OCI-LY7 (cell line): ENCODE measurements at regions not wholly inside any gene's neighbourhood (a gene's known extent, or its start where the extent isn't known, plus 50 kb on each side); places are given as distances from the start of the nearest gene placed in this dataset.

Experiments used
- BruUV-seq: library from RNA; stranded (reverse); fragments of 400-500 nt; replicated peaks from 2 replicates; lab custom pipeline; 2021; lab: Mats Ljungman, UMichigan
- CTCF ChIA-PET: fragments of 300-600 bp; sonication (Branson Sonifier 250); formaldehyde crosslinking; loops from one replicate; lab custom pipeline; 2022; ENCODE audit warnings: antibody characterized with exemption; ENCODE audit not compliant: unreplicated experiment; lab: Charles Lee
- POLR2A ChIA-PET: fragments of 300-600 bp; sonication (Branson Sonifier 250); formaldehyde crosslinking; loops from one replicate; lab custom pipeline; 2022; ENCODE audit warnings: antibody characterized with exemption; lab: Charles Lee
- DNase-seq: peaks from one replicate; pipeline ENCODE4 v3.0.0-alpha.2; 2015; ENCODE audit warnings: low spot score
- H2AFZ ChIP-seq: fragments of 200-600 bp; sonication (generic), shearing (Covaris generic); 2 replicates; pipeline ENCODE4 v1.6.1; 2014; ENCODE audit warnings: mild to moderate bottlenecking, antibody characterized with exemption, low read length, moderate library complexity
- H3K27ac ChIP-seq: fragments of 200-600 bp; sonication (generic); 2 replicates; pipeline ENCODE4 v1.5.1; 2014; ENCODE audit warnings: mixed run types, low read depth, mild to moderate bottlenecking, moderate library complexity, low read length, inconsistent platforms; ENCODE audit not compliant: poor library complexity, severe bottlenecking
- H3K36me3 ChIP-seq: fragments of 200-600 bp; sonication (generic); 2 replicates; pipeline ENCODE4 v1.6.1; 2014; ENCODE audit warnings: mild to moderate bottlenecking, antibody characterized with exemption, low read length, moderate library complexity, mixed read lengths; ENCODE audit not compliant: insufficient read depth
- H3K4me1 ChIP-seq: fragments of 200-600 bp; sonication (generic); 2 replicates; pipeline ENCODE4 v1.5.1; 2014; ENCODE audit warnings: mild to moderate bottlenecking, low read length; ENCODE audit not compliant: insufficient read depth, poor library complexity, severe bottlenecking
- H3K4me2 ChIP-seq: fragments of 200-600 bp; sonication (generic); 2 replicates; pipeline ENCODE4 v1.6.1; 2014; ENCODE audit warnings: mild to moderate bottlenecking, low read length
- H3K4me3 ChIP-seq: fragments of 200-600 bp; sonication (generic); 2 replicates; pipeline ENCODE4 v1.5.1; 2014; ENCODE audit warnings: mild to moderate bottlenecking, low read depth, low read length; ENCODE audit not compliant: poor library complexity, severe bottlenecking
- H3K79me2 ChIP-seq: fragments of 200-600 bp; sonication (generic); 2 replicates; pipeline ENCODE4 v1.6.1; 2016; ENCODE audit warnings: low read depth, mild to moderate bottlenecking, low read length, moderate library complexity, mixed read lengths; ENCODE audit not compliant: insufficient read depth
- H3K9me2 ChIP-seq: fragments of 200-600 bp; sonication (generic); 2 replicates; pipeline ENCODE4 v1.6.1; 2016; ENCODE audit warnings: mild to moderate bottlenecking, low read length, mixed read lengths; ENCODE audit not compliant: insufficient read depth
- H3K9me3 ChIP-seq: fragments of 200-600 bp; sonication (generic); 2 replicates; pipeline ENCODE4 v1.6.1; 2014; ENCODE audit warnings: mild to moderate bottlenecking, mixed run types, low read length, mixed read lengths
- H4K20me1 ChIP-seq: fragments of 200-600 bp; sonication (generic); 2 replicates; pipeline ENCODE4 v1.6.1; 2014; ENCODE audit warnings: mild to moderate bottlenecking, antibody characterized with exemption, low read length, moderate library complexity, mixed read lengths; ENCODE audit not compliant: insufficient read depth
- CTCF ChIP-seq: fragments of 200-600 bp; sonication (generic); conservative IDR thresholded peaks from 2 replicates; pipeline ENCODE4 v1.5.1; 2014; ENCODE audit warnings: mild to moderate bottlenecking, antibody characterized with exemption, low read length, moderate library complexity, mixed read lengths
- EZH2phosphoT487 ChIP-seq: fragments of 200-600 bp; sonication (generic); IDR thresholded peaks from 2 replicates; pipeline ENCODE4 v1.6.1; 2018; ENCODE audit warnings: low read depth, borderline replicate concordance, mild to moderate bottlenecking, mixed run types, antibody characterized with exemption, low read length, moderate library complexity, mixed read lengths
- intact Hi-C: fragments of 100-400 bp; cut with micrococcal nuclease; formaldehyde crosslinking; loops from one replicate; pipeline ENCODE4 v1.10.0; 2022; ENCODE audit not compliant: unreplicated experiment

DNA sequence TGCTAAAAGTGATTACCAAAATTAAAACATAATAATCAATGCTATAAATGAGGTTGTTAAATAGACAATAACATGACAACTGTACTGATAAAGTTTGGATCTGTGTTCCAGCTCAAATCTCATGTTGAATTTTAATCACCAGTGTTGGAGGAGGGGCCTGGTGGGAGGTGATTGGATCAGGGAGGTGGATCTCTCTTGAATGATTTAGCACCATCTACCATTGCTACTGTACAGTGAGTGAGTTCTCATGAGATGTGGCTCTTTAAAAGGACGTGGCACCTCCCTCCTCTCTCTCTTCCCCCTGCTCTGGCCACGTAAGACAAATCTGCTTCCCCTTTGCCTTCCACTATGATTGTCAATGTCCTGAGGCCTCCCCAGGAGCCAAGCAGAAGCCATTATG, 77.5 kb downstream of the HTR5A start:
- ChIA-PET POLR2A (interaction anchor here (1.1 kb wide), 1 partner anchor 15 kb away, joined by 3 read pairs; no protein-coding TSS in a partner anchor), CTCF (no interaction called here)
- Histone ChIP-seq H3K36me3 (no peaks in the 10 kb centered on the region), H3K4me2 (no peak overlapping the region), H4K20me1 (no peaks in the 10 kb centered on the region), H3K4me3 (no peak overlapping the region), H3K4me1 (no peaks in the 10 kb centered on the region), H3K9me2 (no peaks in the 10 kb centered on the region), H3K27ac (no peak overlapping the region), H2AFZ (no peak overlapping the region), H3K79me2 (no peaks in the 10 kb centered on the region), H3K9me3 (no peaks in the 10 kb centered on the region)
- DNase-seq = no peak
- intact Hi-C loops = no loop called here
- no TSS peak for BruUV-seq
- no peak for TF ChIP-seq EZH2phosphoT487
- TF ChIP-seq CTCF = no peak

DNA sequence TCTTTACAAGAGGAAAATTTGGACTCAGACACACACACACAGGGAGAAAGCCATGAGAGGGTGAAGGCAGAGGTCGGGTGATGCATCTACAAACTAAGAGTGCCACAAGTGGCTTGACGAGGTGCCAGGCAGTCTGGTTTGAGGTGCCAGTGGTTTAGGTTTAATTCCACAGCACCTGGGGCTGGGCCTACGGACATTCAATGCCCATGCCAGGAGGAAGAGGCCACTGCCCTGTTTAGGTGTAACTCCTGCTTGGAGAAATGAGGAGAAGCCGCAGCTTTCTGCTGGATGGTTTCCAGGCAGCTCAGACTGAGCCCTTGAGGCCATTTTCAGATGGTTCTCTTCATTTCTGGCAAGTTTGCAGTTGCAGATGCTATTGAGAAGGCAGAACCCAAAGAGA, 83.6 kb downstream of the HTR5A start:
- Histone ChIP-seq H4K20me1 (no peaks in the 10 kb centered on the region), H3K36me3 (no peaks in the 10 kb centered on the region), H3K9me2 (no peaks in the 10 kb centered on the region), H3K27ac (no peak overlapping the region), H3K9me3 (no peaks in the 10 kb centered on the region), H3K4me2 (no peak overlapping the region), H2AFZ (no peak overlapping the region), H3K4me3 (no peak overlapping the region), H3K4me1 (no peaks in the 10 kb centered on the region), H3K79me2 (no peaks in the 10 kb centered on the region)
- BruUV-seq = no TSS peak
- CTCF ChIA-PET = no interaction called here
- intact Hi-C loops = no loop called here
- TF ChIP-seq CTCF (no peak), EZH2phosphoT487 (no peak)
- POLR2A ChIA-PET = interaction anchor here (0.6 kb wide), 1 partner anchor 36 kb away, joined by 5 read pairs; no protein-coding TSS in a partner anchor
- no peak for DNase-seq

GRCh38 chr7:155154586-155154985, 84.5 kb downstream of the HTR5A start:
- H3K4me1 ChIP-seq = no peaks in the 10 kb centered on the region
- H2AFZ ChIP-seq = no peak overlapping the region
- H3K4me2 ChIP-seq = no peak overlapping the region
- H3K9me3 ChIP-seq = no peaks in the 10 kb centered on the region
- CTCF ChIA-PET = no interaction called here
- no peak for TF ChIP-seq EZH2phosphoT487
- no peak for TF ChIP-seq CTCF
- intact Hi-C loops = no loop called here
- H3K4me3 ChIP-seq = no peak overlapping the region
- POLR2A ChIA-PET = no interaction called here
- no peaks in the 10 kb centered on the region for H4K20me1 ChIP-seq
- no peaks in the 10 kb centered on the region for H3K36me3 ChIP-seq
- no peaks in the 10 kb centered on the region for H3K9me2 ChIP-seq
- BruUV-seq = no TSS peak
- no peaks in the 10 kb centered on the region for H3K79me2 ChIP-seq
- DNase-seq = no peak
- H3K27ac ChIP-seq = no peak overlapping the region
